ENCODE measurements at regions not wholly inside any gene's neighbourhood (a gene's known extent, or its start where the extent isn't known, plus 50 kb on each side); places are given as distances from the start of the nearest gene placed in this dataset.

DNA sequence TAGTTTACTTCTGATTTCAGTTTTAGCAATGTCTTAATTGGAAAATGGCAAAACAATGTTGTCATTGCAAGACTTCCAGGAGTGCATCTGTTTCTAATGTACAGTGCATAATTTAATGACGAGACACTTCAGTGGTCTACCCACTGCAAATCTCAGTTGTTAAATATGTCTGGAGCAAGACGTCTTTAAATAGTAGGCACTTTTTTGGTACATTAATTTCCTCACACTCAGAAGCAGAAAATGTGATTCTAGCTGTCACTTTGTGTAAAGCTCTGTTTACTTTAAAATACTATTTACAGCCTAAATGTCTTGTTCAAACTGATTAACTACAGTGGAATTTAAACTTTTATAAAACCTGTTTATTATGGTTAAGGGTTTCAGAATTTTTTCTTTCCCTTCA lies 815.5 kb downstream of the TLE1 start:
- TF ChIP-seq, protein P1, sequence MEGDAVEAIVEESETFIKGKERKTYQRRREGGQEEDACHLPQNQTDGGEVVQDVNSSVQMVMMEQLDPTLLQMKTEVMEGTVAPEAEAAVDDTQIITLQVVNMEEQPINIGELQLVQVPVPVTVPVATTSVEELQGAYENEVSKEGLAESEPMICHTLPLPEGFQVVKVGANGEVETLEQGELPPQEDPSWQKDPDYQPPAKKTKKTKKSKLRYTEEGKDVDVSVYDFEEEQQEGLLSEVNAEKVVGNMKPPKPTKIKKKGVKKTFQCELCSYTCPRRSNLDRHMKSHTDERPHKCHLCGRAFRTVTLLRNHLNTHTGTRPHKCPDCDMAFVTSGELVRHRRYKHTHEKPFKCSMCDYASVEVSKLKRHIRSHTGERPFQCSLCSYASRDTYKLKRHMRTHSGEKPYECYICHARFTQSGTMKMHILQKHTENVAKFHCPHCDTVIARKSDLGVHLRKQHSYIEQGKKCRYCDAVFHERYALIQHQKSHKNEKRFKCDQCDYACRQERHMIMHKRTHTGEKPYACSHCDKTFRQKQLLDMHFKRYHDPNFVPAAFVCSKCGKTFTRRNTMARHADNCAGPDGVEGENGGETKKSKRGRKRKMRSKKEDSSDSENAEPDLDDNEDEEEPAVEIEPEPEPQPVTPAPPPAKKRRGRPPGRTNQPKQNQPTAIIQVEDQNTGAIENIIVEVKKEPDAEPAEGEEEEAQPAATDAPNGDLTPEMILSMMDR (IDR thresholded peaks at IDR 0.05) = no peak
- no peak for TF ChIP-seq EP300 (IDR thresholded peaks at IDR 0.05; ENCODE audit: low read depth)

All from transverse colon (tissue), 3 donors.